Neuronal stem cell (in vitro differentiated cells): ENCODE measurements at regions not wholly inside any gene's neighbourhood (a gene's known extent, or its start where the extent isn't known, plus 50 kb on each side); places are given as distances from the start of the nearest gene placed in this dataset.
A peak's percentile ranks its signal among the peaks of the same experiment; 100 is the strongest.

Source experiments
- DNase-seq: peaks from one replicate; pipeline ENCODE4 v3.0.0-alpha.2; 2013; ENCODE audit warnings: low spot score
- H2AFZ ChIP-seq: one replicate; pipeline ENCODE4 v1.6.1; 2013; ENCODE audit warnings: mild to moderate bottlenecking, low read length, inconsistent platforms
- H2AK5ac ChIP-seq: 2 replicates; pipeline ENCODE4 v1.6.1; 2013; ENCODE audit warnings: low read depth, mild to moderate bottlenecking, inconsistent platforms, low read length, moderate library complexity, mixed read lengths
- H2BK120ac ChIP-seq: 2 replicates; pipeline ENCODE4 v1.6.1; 2013; ENCODE audit warnings: low read depth, mild to moderate bottlenecking, inconsistent platforms, low read length, moderate library complexity, mixed read lengths
- H2BK12ac ChIP-seq: one replicate; pipeline ENCODE4 v1.6.1; 2013; ENCODE audit warnings: low read length, inconsistent platforms
- H2BK15ac ChIP-seq: 2 replicates; pipeline ENCODE4 v1.6.1; 2013; ENCODE audit warnings: mild to moderate bottlenecking, low read length, inconsistent platforms, mixed read lengths
- H2BK5ac ChIP-seq: one replicate; pipeline ENCODE4 v1.6.1; 2013; ENCODE audit warnings: inconsistent platforms, mild to moderate bottlenecking, low read length, moderate library complexity
- H3K14ac ChIP-seq: one replicate; pipeline ENCODE4 v1.6.1; 2013; ENCODE audit warnings: low read length, inconsistent platforms
- H3K18ac ChIP-seq: 2 replicates; pipeline ENCODE4 v1.6.1; 2013; ENCODE audit warnings: low read length, inconsistent platforms
- H3K23ac ChIP-seq: 2 replicates; pipeline ENCODE4 v1.6.1; 2013; ENCODE audit warnings: low read depth, mild to moderate bottlenecking, mixed read lengths, low read length, inconsistent platforms; ENCODE audit not compliant: poor library complexity
- H3K27ac ChIP-seq: replicated peaks from 3 replicates; pipeline ENCODE4 v1.5.1; 2013; ENCODE audit warnings: low read length, inconsistent platforms
- H3K27me3 ChIP-seq, 3 experiments: 2 replicates each; pipeline ENCODE4 v1.6.1; 2013; ENCODE audit warnings: low read length in 3 of 3, mild to moderate bottlenecking in 2 of 3, inconsistent platforms in 1 of 3, low read depth in 1 of 3, mixed read lengths in 1 of 3, moderate library complexity in 1 of 3; ENCODE audit not compliant: control insufficient read depth in 3 of 3, insufficient read depth in 3 of 3
- H3K36me3 ChIP-seq, 2 donors: replicated peaks in 1 of 2; 2 replicates each; pipeline ENCODE4 v1.6.1; 2013; ENCODE audit warnings: low read length in 2 of 2; ENCODE audit not compliant: control insufficient read depth in 2 of 2, insufficient read depth in 2 of 2
- H3K4ac ChIP-seq: 2 replicates; pipeline ENCODE4 v1.6.1; 2013; ENCODE audit warnings: inconsistent platforms, mild to moderate bottlenecking, low read length, moderate library complexity
- H3K4me1 ChIP-seq, 2 donors: 1 replicate in 1 of 2; 2 replicates in 1 of 2; pipeline ENCODE4 v1.6.1; 2013; ENCODE audit warnings: low read length in 2 of 2, low read depth in 1 of 2; ENCODE audit not compliant: control insufficient read depth in 2 of 2, insufficient read depth in 1 of 2
- H3K4me2 ChIP-seq: one replicate; pipeline ENCODE4 v1.6.1; 2013; ENCODE audit warnings: mild to moderate bottlenecking, low read length, inconsistent platforms; ENCODE audit not compliant: insufficient read depth, poor library complexity, severe bottlenecking
- H3K4me3 ChIP-seq, 2 donors: 2 replicates each; pipeline ENCODE4 v1.5.1; 2013; ENCODE audit warnings: low read length in 2 of 2, mild to moderate bottlenecking in 2 of 2, inconsistent platforms in 1 of 2, moderate library complexity in 1 of 2
- H3K79me1 ChIP-seq: one replicate; pipeline ENCODE4 v1.6.1; 2013; ENCODE audit warnings: low read depth, mild to moderate bottlenecking, inconsistent platforms, low read length, moderate library complexity
- H3K9ac ChIP-seq: one replicate; pipeline ENCODE4 v1.6.1; 2013; ENCODE audit warnings: mild to moderate bottlenecking, low read depth, low read length, inconsistent platforms; ENCODE audit not compliant: poor library complexity
- H3K9me3 ChIP-seq, 2 donors: replicated peaks in 1 of 2; 2 replicates each; pipeline versions ENCODE3 to v1.6.1; 2013; ENCODE audit warnings: low read length in 2 of 2, mild to moderate bottlenecking in 2 of 2, inconsistent platforms in 1 of 2, low read depth in 1 of 2, mixed read lengths in 1 of 2, moderate library complexity in 1 of 2; ENCODE audit not compliant: control insufficient read depth in 2 of 2, insufficient read depth in 1 of 2
- H4K8ac ChIP-seq: one replicate; pipeline ENCODE4 v1.6.1; 2013; ENCODE audit warnings: low read depth, mild to moderate bottlenecking, inconsistent platforms, low read length, moderate library complexity
- H4K91ac ChIP-seq: one replicate; pipeline ENCODE4 v1.6.1; 2013; ENCODE audit warnings: low read length, low read depth, mild to moderate bottlenecking, inconsistent platforms; ENCODE audit not compliant: poor library complexity
- WGBS, 2 donors: extraction: QIAGEN DNeasy Blood & Tissue Kit; methylation state at CpG; one replicate each; pipeline ENCODE4 v1.1.7; 2013; ENCODE audit warnings: missing lambda C conversion rate in 2 of 2, mixed read lengths in 1 of 2; ENCODE audit not compliant: insufficient read length in 2 of 2, insufficient replicate concordance in 1 of 2; ENCODE audit errors: extremely low coverage in 2 of 2; 5-methylcytosine and 5-hydroxymethylcytosine counted together

DNA sequence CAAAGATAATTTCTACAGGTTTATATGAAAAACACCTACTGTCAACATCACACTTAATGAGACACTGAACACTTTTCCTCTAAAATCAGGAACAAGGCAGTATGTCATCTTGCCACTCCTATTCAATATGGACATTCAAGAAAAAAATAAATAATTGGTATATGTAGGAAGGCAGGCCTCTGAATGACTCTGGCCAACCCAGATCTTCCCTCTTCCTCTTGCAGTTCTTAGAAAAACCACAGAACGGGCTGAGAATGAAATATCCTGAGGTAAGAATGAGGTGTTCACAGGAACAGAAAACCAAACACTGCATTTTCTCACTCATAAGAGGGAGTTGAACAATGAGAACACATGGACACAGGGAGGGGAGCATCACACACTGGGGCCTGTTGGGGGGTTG, 1207.2 kb upstream of the CITED2 start:
- no peak overlapping the region for H3K9ac ChIP-seq

DNA sequence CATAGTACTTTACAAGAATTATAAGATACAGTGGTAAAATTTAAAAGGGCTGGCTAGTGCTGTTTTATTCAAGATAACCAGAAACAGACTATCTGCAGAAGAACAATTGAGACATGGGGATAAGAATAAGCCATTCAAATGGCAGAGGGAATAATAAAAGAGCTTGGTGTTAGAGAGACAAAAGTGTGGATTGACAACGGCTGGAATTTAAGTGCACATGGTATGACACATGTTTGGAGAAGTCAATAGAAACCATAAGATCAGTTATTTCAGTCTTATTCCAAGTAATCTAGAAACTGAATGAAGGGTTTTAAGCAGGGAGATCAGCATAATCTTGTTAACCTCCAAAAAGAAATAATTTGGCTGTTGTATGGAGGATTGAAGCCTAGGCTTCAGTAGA, 1205.5 kb upstream of the CITED2 start:
- no CpG with 5 or more reads among the region's 1 CpG for WGBS, 2 donors
- Histone ChIP-seq H3K18ac (no peak overlapping the region), H2AFZ (no peak overlapping the region), H3K9ac (no peak overlapping the region), H3K4me2 (no peak overlapping the region), H2AK5ac (no peak overlapping the region), H3K36me3 (no peaks in the 10 kb centered on the region), H2BK12ac (no peak overlapping the region), H2BK120ac (no peak overlapping the region), H4K91ac (no peak overlapping the region), H3K4me3 (no peak overlapping the region), H3K9me3 (no peaks in the 10 kb centered on the region), H2BK5ac (no peak overlapping the region), H3K27me3 (no peaks in the 10 kb centered on the region), H3K4me1 (peaks cover 0 to 4% of the 10 kb centered on the region in 2 donors), H3K23ac (no peak overlapping the region), H3K27ac (no peak overlapping the region), H3K4ac (no peak overlapping the region), H3K79me1 (no peaks in the 10 kb centered on the region), H2BK15ac (no peak overlapping the region), H3K14ac (no peak overlapping the region), H4K8ac (no peak overlapping the region)
- DNase-seq = peak; percentile 9

More for the DNA sequence above, 1207.2 kb upstream of the CITED2 start:
- H3K23ac ChIP-seq = no peak overlapping the region
- no peak overlapping the region for H2BK15ac ChIP-seq
- H3K4ac ChIP-seq = no peak overlapping the region
- no peak overlapping the region for H2BK5ac ChIP-seq
- DNase-seq = no peak
- WGBS, 2 donors = no CpG with 5 or more reads among the region's 1 CpG
- H3K4me1 ChIP-seq = no peaks in the 10 kb centered on the region
- no peak overlapping the region for H3K27ac ChIP-seq
- no peak overlapping the region for H2AK5ac ChIP-seq
- no peaks in the 10 kb centered on the region for H3K27me3 ChIP-seq
- H3K14ac ChIP-seq = no peak overlapping the region
- H4K8ac ChIP-seq = no peak overlapping the region
- H3K79me1 ChIP-seq = no peaks in the 10 kb centered on the region
- no peaks in the 10 kb centered on the region for H3K9me3 ChIP-seq
- no peak overlapping the region for H4K91ac ChIP-seq
- H2AFZ ChIP-seq = no peak overlapping the region
- H2BK120ac ChIP-seq = no peak overlapping the region
- no peak overlapping the region for H3K4me3 ChIP-seq
- no peak overlapping the region for H2BK12ac ChIP-seq
- H3K4me2 ChIP-seq = no peak overlapping the region
- no peak overlapping the region for H3K18ac ChIP-seq
- H3K36me3 ChIP-seq = no peaks in the 10 kb centered on the region

DNA sequence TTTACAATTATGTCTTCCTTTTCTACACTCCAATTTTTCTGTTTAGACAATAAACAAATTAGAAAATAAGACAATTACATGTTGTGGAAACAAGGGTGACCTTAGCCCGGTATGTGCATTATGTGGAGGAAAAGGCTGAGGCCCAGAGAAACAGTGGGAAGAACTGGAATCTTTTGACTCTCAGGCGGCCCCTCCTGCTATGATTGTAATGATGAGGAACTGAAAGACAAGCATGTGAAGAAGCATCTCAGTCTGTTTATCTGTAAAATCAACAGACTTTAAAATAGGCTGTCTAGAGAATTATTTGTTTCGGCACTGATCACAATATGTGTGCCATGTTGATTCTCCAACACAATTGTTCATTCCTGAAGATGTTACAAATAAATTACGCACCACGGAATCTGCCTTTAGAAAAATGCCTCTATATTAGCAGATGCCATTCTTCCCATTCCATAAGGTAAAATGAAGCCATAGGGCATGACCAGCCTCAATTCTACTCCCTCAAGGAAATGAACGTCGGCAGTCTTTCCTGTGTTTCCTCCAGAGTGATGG, 1201.6 kb upstream of the CITED2 start:
- Histone ChIP-seq H3K4me1 (peaks cover 0 to 4% of the 10 kb centered on the region in 2 donors), H3K18ac (no peak overlapping the region), H3K4ac (no peak overlapping the region), H4K8ac (no peak overlapping the region), H2BK12ac (no peak overlapping the region), H2AFZ (peak overlapping the region; percentile 54), H3K79me1 (no peaks in the 10 kb centered on the region), H2BK15ac (no peak overlapping the region), H4K91ac (no peak overlapping the region), H3K23ac (no peak overlapping the region), H3K4me3 (no peak overlapping the region), H3K27ac (no peak overlapping the region), H2BK120ac (no peak overlapping the region), H3K27me3 (no peaks in the 10 kb centered on the region), H2AK5ac (no peak overlapping the region), H3K14ac (no peak overlapping the region), H3K36me3 (no peaks in the 10 kb centered on the region), H3K9me3 (no peaks in the 10 kb centered on the region), H3K4me2 (no peak overlapping the region), H3K9ac (no peak overlapping the region), H2BK5ac (no peak overlapping the region)
- WGBS, 2 donors = no CpG with 5 or more reads among the region's 7 CpGs
- no peak for DNase-seq

DNA sequence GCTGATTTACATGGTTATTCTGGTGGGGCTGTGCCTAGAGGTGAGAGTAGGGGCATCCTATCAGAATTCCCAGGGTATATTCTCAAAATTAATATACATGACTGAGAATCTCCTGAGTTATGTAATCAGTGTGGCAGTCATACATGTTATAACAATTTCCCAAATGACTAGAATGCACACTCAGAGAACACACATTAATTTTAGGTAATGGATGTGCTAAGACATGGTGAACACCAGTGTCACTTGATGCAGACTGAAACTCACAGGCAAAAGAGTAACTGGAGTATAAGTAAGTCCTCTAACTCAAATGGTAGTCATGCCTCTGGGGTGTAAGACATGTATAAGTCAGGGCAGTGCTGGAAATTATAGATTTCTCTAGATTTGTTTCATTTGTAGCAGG, 1198.4 kb upstream of the CITED2 start:
- Histone ChIP-seq H4K8ac (no peak overlapping the region), H3K27me3 (no peaks in the 10 kb centered on the region), H3K4me1 (peaks cover 0 to 4% of the 10 kb centered on the region in 2 donors), H3K27ac (no peak overlapping the region), H3K18ac (no peak overlapping the region), H3K23ac (no peak overlapping the region), H3K4ac (no peak overlapping the region), H2BK120ac (no peak overlapping the region), H3K9me3 (no peaks in the 10 kb centered on the region), H3K4me2 (no peak overlapping the region), H2AK5ac (no peak overlapping the region), H3K79me1 (no peaks in the 10 kb centered on the region), H3K36me3 (no peaks in the 10 kb centered on the region), H2BK15ac (no peak overlapping the region), H2BK5ac (no peak overlapping the region), H2AFZ (peak overlapping the region; percentile 31), H4K91ac (no peak overlapping the region), H3K9ac (no peak overlapping the region), H2BK12ac (no peak overlapping the region), H3K14ac (no peak overlapping the region), H3K4me3 (no peak overlapping the region)
- DNase-seq = no peak
